Vagina (tissue), 2 donors: ENCODE measurements at regions not wholly inside any gene's neighbourhood (a gene's known extent, or its start where the extent isn't known, plus 50 kb on each side); places are given as distances from the start of the nearest gene placed in this dataset.
A peak's percentile ranks its signal among the peaks of the same experiment; 100 is the strongest.

ENCODE experiments used
- DNase-seq, 2 donors: peaks; one replicate each; pipeline ENCODE4 v3.0.0-alpha.2; 2017; ENCODE audit errors: extremely low spot score in 2 of 2
- H3K27ac ChIP-seq: fragments of 200-600 bp; sonication (generic); one replicate; pipeline ENCODE4 v1.5.1; 2019
- H3K27me3 ChIP-seq: fragments of 200-600 bp; sonication (generic); one replicate; pipeline ENCODE4 v1.5.1; 2019
- H3K36me3 ChIP-seq, 2 donors: fragments of 200-600 bp; sonication (generic); one replicate each; pipeline ENCODE4 v1.5.1; 2017 to 2019
- H3K4me1 ChIP-seq: fragments of 200-600 bp; sonication (generic); one replicate; pipeline ENCODE4 v1.5.1; 2019
- H3K4me3 ChIP-seq, 2 donors: fragments of 200-600 bp; sonication (generic); 1 replicate in 1 of 2; 2 replicates in 1 of 2; pipeline ENCODE4 v1.5.1; 2016 to 2019
- H3K9me3 ChIP-seq: fragments of 200-600 bp; sonication (generic); one replicate; pipeline ENCODE4 v1.5.1; 2019
- CTCF ChIP-seq, 3 experiments: fragments of 450-650 bp in 2 of 3; fragments of 200-600 bp in 1 of 3; sonication (generic) in 1 of 3; IDR thresholded peaks; one replicate each; pipeline ENCODE4 v1.5.1; 2017 to 2019; ENCODE audit warnings: antibody characterized with exemption in 3 of 3, mild to moderate bottlenecking in 2 of 3, moderate library complexity in 2 of 3
- POLR2A ChIP-seq, 2 donors: fragments of 450-650 bp; IDR thresholded peaks; one replicate each; pipeline ENCODE4 v1.6.1; 2017; ENCODE audit warnings: antibody characterized with exemption in 2 of 2, mild to moderate bottlenecking in 2 of 2, moderate library complexity in 2 of 2
- POLR2AphosphoS5 ChIP-seq, 2 donors: sonication (generic); formaldehyde crosslinking; IDR thresholded peaks; one replicate each; pipeline ENCODE4 v1.9.0; 2017; ENCODE audit warnings: antibody characterized with exemption in 2 of 2, mild to moderate bottlenecking in 2 of 2, low read depth in 1 of 2; ENCODE audit not compliant: insufficient read depth in 1 of 2
- intact Hi-C: fragments of 100-400 bp; cut with DNase I; formaldehyde crosslinking; loops from one replicate; pipeline ENCODE4 v1.15.1; 2023

GRCh38 chr12:93133361-93133760 lies 204.3 kb upstream of the EEA1 start:
- intact Hi-C loops, result no loop called here
- Histone ChIP-seq H3K36me3 (no peaks in the 10 kb centered on the region), H3K4me3 (no peak overlapping the region), H3K9me3 (no peaks in the 10 kb centered on the region), H3K27me3 (no peaks in the 10 kb centered on the region), H3K27ac (no peak overlapping the region), H3K4me1 (peaks cover 21% of the 10 kb centered on the region)
- TF ChIP-seq POLR2AphosphoS5 (IDR thresholded peaks at IDR 0.05; ENCODE audit: insufficient read depth in 1 of 2, low read depth in 1 of 2), result no peak
- no peak for TF ChIP-seq POLR2A (IDR thresholded peaks at IDR 0.05)
- TF ChIP-seq CTCF (IDR thresholded peaks at IDR 0.05), result no peak
- DNase-seq, result no peak

- Histone ChIP-seq H3K36me3 (no peaks in the 10 kb centered on the region), H3K9me3 (no peaks in the 10 kb centered on the region), H3K4me1 (peaks cover 25% of the 10 kb centered on the region), H3K4me3 (no peak overlapping the region), H3K27ac (no peak overlapping the region), H3K27me3 (no peaks in the 10 kb centered on the region)
- intact Hi-C loops, result no loop called here
- TF ChIP-seq POLR2AphosphoS5 (IDR thresholded peaks at IDR 0.05; ENCODE audit: insufficient read depth in 1 of 2, low read depth in 1 of 2), result no peak
- no peak for TF ChIP-seq CTCF (IDR thresholded peaks at IDR 0.05)
- TF ChIP-seq POLR2A (IDR thresholded peaks at IDR 0.05), result no peak
- no peak for DNase-seq
Observed at GRCh38 chr12:93134175-93134890, 205.2 kb upstream of the EEA1 start.

- Histone ChIP-seq H3K36me3 (no peaks in the 10 kb centered on the region), H3K4me3 (no peak overlapping the region), H3K4me1 (peaks cover 25% of the 10 kb centered on the region), H3K9me3 (no peaks in the 10 kb centered on the region), H3K27me3 (no peaks in the 10 kb centered on the region), H3K27ac (no peak overlapping the region)
- TF ChIP-seq POLR2A (IDR thresholded peaks at IDR 0.05) (no peak), POLR2AphosphoS5 (IDR thresholded peaks at IDR 0.05; ENCODE audit: insufficient read depth in 1 of 2, low read depth in 1 of 2) (no peak)
- DNase-seq, result peak in 1 of 2 donors; percentile 65
- intact Hi-C loops, result no loop called here
Observed at GRCh38 chr12:93134893-93135285, 205.8 kb upstream of the EEA1 start.

GRCh38 chr12:93135286-93136239 lies 206.5 kb upstream of the EEA1 start:
- TF ChIP-seq POLR2A (IDR thresholded peaks at IDR 0.05), result no peak
- TF ChIP-seq POLR2AphosphoS5 (IDR thresholded peaks at IDR 0.05; ENCODE audit: insufficient read depth in 1 of 2, low read depth in 1 of 2), result no peak
- TF ChIP-seq CTCF (IDR thresholded peaks at IDR 0.05), result no peak
- Histone ChIP-seq H3K27me3 (no peaks in the 10 kb centered on the region), H3K4me3 (no peak overlapping the region), H3K4me1 (peaks cover 25% of the 10 kb centered on the region), H3K27ac (no peak overlapping the region), H3K9me3 (no peaks in the 10 kb centered on the region), H3K36me3 (no peaks in the 10 kb centered on the region)
- peak in 1 of 2 donors; percentile 29 for DNase-seq
- intact Hi-C loops, result no loop called here

- DNase-seq, result peak in 1 of 2 donors; percentile 52
- H3K36me3 ChIP-seq, result no peaks in the 10 kb centered on the region
- no peaks in the 10 kb centered on the region for H3K27me3 ChIP-seq
- no peaks in the 10 kb centered on the region for H3K9me3 ChIP-seq
- TF ChIP-seq POLR2AphosphoS5 (IDR thresholded peaks at IDR 0.05; ENCODE audit: insufficient read depth in 1 of 2, low read depth in 1 of 2) (no peak), CTCF (IDR thresholded peaks at IDR 0.05) (no peak), POLR2A (IDR thresholded peaks at IDR 0.05) (no peak)
- H3K4me1 ChIP-seq, result peaks cover 25% of the 10 kb centered on the region
- no peak overlapping the region for H3K4me3 ChIP-seq
- intact Hi-C loops, result no loop called here
- H3K27ac ChIP-seq, result no peak overlapping the region
Observed at GRCh38 chr12:93136253-93137055, 207.4 kb upstream of the EEA1 start.
